HG02759 (cell line): ENCODE measurements at regions not wholly inside any gene's neighbourhood (a gene's known extent, or its start where the extent isn't known, plus 50 kb on each side); places are given as distances from the start of the nearest gene placed in this dataset.

ENCODE experiments used
- ATAC-seq: cut with Tn5 transposase; IDR thresholded peaks from one replicate; pipeline ENCODE4 v1.9.1; 2021; ENCODE audit warnings: mild to moderate bottlenecking, moderate library complexity; ENCODE audit not compliant: unreplicated experiment

DNA sequence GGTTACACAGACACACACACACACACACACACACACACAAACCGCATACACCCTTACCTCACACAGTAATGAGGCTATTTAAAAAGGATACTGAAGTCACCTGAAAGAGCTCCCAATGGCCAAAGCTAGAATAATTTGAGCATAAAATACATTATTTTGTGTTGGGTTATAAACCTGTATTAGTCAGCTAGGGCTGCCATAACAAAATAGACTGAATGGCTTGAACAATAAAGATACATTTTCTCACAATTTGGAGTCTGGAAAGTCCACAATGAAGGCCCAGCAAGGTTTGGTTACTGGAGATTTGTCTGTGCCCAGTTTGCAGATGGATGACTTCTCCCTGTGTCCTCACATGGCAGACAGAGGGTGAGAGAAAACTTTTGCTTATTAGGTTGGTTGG is 605.4 kb upstream of the REG3G start:
- no peak for ATAC-seq

GRCh38 chr2:78423631-78424030 is 601.9 kb upstream of the REG3G start:
- ATAC-seq, result no peak

- no peak for ATAC-seq
These were observed 598.3 kb upstream of the REG3G start for GRCh38 chr2:78427170-78427569.

GRCh38 chr2:78431241-78431640 is 594.3 kb upstream of the REG3G start:
- no peak for ATAC-seq

DNA sequence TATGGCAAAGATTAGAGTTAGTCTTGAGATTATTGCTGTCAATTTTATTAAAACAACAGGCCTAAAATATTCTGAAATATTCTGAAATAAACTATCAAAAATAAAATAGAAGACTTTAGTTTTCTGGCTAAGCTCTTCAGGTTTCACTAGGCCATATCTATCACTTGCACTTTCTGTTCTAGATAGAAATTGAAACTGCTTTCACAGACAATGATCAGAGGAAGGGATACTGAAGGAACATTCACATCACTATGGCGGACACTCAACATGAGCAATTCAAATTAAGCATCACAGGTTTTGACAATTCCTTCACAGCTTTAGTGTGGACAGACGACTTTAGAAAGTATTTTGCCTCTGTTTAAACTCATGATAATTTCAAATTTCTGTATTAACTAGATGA is 586.4 kb upstream of the REG3G start:
- ATAC-seq, result no peak

DNA sequence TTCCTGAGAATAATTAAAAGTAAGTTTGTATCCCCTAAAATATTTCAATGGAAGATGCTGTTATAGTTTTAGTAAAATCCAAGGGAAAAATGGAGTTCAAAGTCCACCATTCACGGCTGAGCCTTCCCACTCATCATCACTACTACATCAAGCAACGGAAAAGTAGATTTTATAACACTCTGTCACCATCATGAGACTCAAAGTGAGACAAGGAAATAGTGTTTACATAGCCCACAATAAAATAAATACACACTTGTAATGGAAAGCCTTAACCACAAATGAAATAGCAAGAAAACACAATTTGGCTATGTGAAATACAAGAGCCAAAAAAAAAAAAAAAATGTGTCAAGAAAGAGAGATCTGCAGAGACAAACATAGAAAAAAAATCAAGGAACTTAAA is 569.9 kb upstream of the REG3G start:
- no peak for ATAC-seq

DNA sequence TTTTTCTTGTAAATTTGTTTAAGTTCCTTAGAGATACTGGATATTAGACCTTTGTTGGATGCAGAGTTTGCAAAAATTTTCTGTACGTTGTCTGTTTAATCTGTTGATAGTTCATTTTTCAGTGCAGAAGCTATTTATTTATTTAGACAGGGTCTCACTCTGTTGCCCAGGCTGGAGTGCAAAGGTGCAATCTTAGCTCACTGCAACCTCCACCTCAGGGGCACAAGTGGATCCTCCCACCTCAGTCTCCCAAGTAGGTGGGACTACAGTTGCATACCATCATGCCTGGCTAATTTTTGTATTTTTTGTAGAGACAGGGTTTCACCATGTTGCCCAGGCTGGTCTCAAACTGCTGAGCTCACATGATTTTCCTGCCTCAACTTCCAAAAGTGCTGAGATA is 568.2 kb upstream of the REG3G start:
- no peak for ATAC-seq

DNA sequence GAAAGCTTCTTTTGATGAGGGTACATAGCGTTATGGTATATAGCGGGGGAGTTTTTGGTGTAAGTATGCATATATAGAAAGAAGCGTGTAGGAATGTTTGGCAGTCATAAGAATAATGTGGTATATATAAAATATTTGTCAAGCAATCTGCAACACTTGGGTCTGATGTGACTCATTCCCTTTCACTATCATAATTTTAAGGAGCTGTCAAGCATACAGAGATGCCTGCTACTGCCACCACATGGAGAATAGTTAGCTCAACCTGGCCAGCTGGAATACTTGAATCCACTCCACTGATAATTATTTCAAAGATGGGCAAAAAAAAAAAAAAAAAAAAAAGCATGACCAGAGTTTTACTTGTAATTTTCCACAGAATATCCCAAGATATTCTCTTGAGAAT is 559.8 kb upstream of the REG3G start:
- ATAC-seq, result no peak

- no peak for ATAC-seq
These were observed 548.8 kb upstream of the REG3G start for GRCh38 chr2:78476619-78477229.

DNA sequence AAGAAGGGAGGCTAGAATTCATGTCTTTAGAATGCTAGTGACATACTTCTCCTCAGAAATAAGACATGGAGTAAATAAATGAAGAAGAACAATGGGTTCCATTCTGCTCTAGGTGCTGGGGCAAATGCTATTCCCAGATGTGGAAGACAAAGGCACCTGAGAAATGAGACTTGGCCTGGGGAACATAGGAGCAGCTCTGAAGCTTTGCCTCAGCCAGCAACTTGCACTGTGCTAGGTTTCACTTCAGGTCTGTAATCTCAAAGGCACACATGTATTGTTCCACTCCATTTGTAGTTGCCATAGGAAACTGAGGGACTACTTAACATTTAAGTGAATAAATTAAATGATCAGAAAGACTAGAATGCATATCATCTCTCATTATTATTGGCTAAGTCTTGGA is 538.9 kb upstream of the REG3G start:
- no peak for ATAC-seq

DNA sequence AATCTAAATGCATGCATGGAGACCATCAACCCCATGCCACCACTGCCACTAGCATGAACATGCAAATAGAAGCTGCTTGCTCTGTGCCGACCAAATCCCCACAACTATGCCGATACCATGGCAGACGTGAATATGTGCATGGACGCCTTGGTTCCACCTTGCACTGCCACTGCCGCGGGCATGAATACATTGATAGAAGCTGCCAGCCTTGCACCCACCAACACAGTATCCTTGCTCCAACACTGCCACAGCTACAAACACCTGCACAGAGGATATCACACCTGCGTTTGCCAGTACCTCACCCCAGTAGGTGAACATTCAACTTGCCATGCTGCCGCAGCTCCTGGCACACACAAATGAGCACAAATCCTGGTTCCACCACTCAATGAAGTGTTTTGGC is 527.4 kb upstream of the REG3G start:
- no peak for ATAC-seq

DNA sequence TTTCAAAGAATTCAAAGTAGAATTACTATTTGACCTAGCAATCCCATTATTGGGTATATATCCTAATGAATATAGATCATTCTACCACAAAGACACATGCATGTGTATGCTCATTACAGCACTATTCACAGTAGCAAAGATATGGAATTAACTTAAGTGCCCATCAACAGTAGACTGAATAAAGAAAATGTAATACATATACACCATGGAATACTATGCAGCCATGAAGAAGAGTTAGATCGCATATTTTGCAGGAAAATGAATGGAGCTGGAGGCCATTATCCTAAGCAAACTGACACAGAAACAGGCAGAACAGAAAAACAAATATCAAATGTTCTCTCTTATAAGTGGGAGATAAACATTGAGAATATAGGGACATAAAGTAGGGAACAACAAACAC is 519.2 kb upstream of the REG3G start:
- ATAC-seq, result no peak

GRCh38 chr2:78521938-78522337 is 503.6 kb upstream of the REG3G start:
- ATAC-seq, result no peak

GRCh38 chr2:78532762-78533379 is 492.6 kb upstream of the REG3G start:
- no peak for ATAC-seq

- ATAC-seq, result no peak
These were observed 490.1 kb upstream of the REG3G start for GRCh38 chr2:78535395-78535794.

GRCh38 chr2:78538322-78538721 is 487.2 kb upstream of the REG3G start:
- no peak for ATAC-seq

DNA sequence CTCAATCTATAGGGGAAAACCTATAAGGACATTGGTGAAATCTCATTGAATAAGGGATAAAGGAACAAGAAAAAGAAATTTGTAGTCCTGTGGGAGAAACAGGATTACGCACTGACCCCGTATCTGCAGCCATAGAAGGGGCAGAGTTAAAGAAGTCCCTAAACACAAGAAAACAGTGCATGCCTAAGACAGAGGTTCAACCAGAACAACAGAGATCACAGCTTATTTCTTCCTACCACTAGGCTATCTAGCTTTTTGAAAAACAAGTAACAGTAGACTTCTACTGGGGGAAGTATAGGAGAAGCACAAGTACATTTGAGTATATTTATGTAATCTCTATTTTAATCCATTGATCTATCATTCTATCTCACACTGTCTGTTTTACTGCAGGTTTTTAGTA is 485.2 kb upstream of the REG3G start:
- ATAC-seq, result no peak

- ATAC-seq, result no peak
These were observed 484.4 kb upstream of the REG3G start for GRCh38 chr2:78541088-78541450.

- ATAC-seq, result no peak
These were observed 483.8 kb upstream of the REG3G start for GRCh38 chr2:78541451-78542267.

DNA sequence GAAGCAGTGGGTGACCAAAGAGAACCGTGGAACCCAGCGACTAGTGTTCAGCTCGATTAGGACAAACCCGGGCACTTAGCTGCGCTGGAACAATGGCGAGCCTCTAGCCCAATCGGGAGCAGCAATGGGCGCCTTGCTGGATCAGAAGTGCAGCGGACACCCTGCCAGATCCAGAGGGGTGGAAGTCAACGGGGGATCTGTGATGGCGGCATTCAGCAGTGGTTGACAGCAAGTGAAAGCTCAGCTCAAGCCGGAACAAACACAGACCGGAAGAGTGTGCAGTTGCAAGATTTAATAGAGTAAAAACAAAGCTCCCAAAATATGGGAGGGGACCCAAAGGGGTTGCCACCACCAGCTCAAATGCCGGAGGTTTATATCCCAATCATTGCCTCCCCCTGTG is 478.7 kb upstream of the REG3G start:
- no peak for ATAC-seq

DNA sequence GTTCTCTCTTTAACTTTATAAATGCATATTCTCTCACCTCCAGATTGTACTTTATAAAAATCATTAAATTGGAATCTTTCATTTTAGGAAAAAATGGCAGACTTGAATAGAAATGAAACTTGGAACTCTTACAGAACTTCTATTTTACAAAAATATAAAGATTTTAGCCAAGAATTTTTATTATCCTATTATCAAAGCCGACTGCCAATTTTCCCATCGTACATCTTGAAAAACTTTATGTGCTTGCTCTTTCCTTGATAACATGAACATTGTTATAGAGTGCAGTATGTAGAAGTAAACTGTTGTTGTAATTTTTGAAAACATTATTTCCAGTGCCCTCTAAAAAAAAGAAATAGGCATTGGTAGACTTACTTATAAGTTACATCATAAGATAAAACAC is 475.7 kb upstream of the REG3G start:
- ATAC-seq, result no peak

DNA sequence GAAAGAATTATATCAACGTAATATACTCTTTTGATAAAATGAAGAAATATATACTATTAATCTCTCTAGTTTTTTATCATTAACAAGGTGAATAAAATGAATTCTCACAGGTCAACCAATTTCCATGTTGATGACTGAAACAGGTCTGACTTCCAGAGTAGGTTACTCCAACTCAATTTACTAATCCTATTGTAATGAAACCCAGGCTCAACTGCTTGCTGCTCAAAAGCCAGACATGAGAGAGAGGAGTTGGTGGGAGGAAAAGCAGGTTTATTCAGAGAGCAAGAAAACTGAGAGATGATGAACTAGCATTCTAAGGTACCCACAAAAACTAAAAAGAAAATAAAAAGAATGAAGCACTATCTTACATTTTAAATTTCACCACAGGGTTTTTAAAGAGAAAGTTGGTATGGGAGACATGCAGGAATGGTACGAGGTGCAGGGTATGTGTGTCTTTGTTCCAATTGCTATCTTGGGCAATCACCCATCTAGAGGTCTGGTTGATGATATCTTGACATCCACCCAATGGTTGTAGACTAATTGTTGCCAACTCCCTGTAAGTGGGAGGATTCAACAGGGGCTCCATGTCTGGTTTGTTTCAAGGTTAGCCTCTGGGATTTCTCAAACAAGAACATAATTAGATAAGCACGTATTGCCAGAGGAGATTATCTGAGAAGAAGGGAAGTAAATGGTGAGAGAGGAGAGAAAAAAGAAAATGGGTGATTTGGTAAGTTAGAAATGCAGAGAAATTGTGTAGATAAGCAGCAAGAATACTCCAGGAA is 471.4 kb upstream of the REG3G start:
- no peak for ATAC-seq
